SK-N-SH treated with all-trans-retinoic acid at 6 μM for 48 hours (cell line): ENCODE measurements at regions not wholly inside any gene's neighbourhood (a gene's known extent, or its start where the extent isn't known, plus 50 kb on each side); places are given as distances from the start of the nearest gene placed in this dataset.

Experiments
- ATAC-seq: fragments of 200-7000 bp; cut with Tn5 transposase; 3 replicates; pipeline ENCODE4 v1.9.1; 2020; ENCODE audit warnings: mild to moderate bottlenecking, moderate library complexity
- ARNTL ChIP-seq: fragments of 450-650 bp; formaldehyde crosslinking; IDR thresholded peaks from 2 replicates; pipeline ENCODE4 v1.5.0; 2020; ENCODE audit warnings: low read depth, mild to moderate bottlenecking, moderate library complexity, borderline replicate concordance
- BACH2 ChIP-seq: fragments of 250-450 bp; sonication (Bioruptor Pico); IDR thresholded peaks from 2 replicates; pipeline ENCODE4 v1.9.0; 2021; ENCODE audit warnings: mild to moderate bottlenecking, borderline replicate concordance
- CREB5 ChIP-seq: fragments of 250-450 bp; sonication (Bioruptor Pico); IDR thresholded peaks from 2 replicates; pipeline ENCODE4 v1.5.1; 2020; ENCODE audit warnings: low read depth, mild to moderate bottlenecking, moderate library complexity
- CSDC2 ChIP-seq: fragments of 250-450 bp; sonication (Bioruptor Pico); IDR thresholded peaks from 2 replicates; pipeline ENCODE4 v1.5.0; 2020; ENCODE audit warnings: mild to moderate bottlenecking, moderate library complexity
- ESRRG ChIP-seq: fragments of 250-450 bp; sonication (Bioruptor Pico); IDR thresholded peaks from 2 replicates; pipeline ENCODE4 v1.6.1; 2021; ENCODE audit warnings: mild to moderate bottlenecking
- GLIS3 ChIP-seq: fragments of 250-450 bp; sonication (Bioruptor Pico); IDR thresholded peaks from 2 replicates; pipeline ENCODE4 v1.5.0; 2020; ENCODE audit warnings: mild to moderate bottlenecking, moderate library complexity
- OSR1 ChIP-seq: fragments of 250-450 bp; sonication (Bioruptor Pico); IDR thresholded peaks from 2 replicates; pipeline ENCODE4 v1.8.0; 2022; ENCODE audit warnings: moderate library complexity, mild to moderate bottlenecking, inconsistent platforms
- PATZ1 ChIP-seq: fragments of 250-450 bp; sonication (Bioruptor Pico); IDR thresholded peaks from 2 replicates; pipeline ENCODE4 v1.8.0; 2020; ENCODE audit warnings: mild to moderate bottlenecking, moderate library complexity, borderline replicate concordance
- POU6F1 ChIP-seq: fragments of 250-450 bp; sonication (Bioruptor Pico); IDR thresholded peaks from 2 replicates; pipeline ENCODE4 v1.8.0; 2021; ENCODE audit warnings: low read depth, mild to moderate bottlenecking, moderate library complexity, borderline replicate concordance
- PPARA ChIP-seq: fragments of 250-450 bp; sonication (Bioruptor Pico); IDR thresholded peaks from 2 replicates; pipeline ENCODE4 v1.5.0; 2020; ENCODE audit warnings: mild to moderate bottlenecking, borderline replicate concordance
- RARB ChIP-seq: fragments of 250-450 bp; sonication (Bioruptor Pico); IDR thresholded peaks from 2 replicates; pipeline ENCODE4 v1.8.0; 2021; ENCODE audit warnings: mild to moderate bottlenecking, moderate library complexity
- SNAI2 ChIP-seq: fragments of 250-450 bp; sonication (Bioruptor Pico); IDR thresholded peaks from 2 replicates; pipeline ENCODE4 v1.5.0; 2020; ENCODE audit warnings: mild to moderate bottlenecking, moderate library complexity
- TCF4 ChIP-seq: fragments of 250-450 bp; sonication (Bioruptor Pico); IDR thresholded peaks from 2 replicates; pipeline ENCODE4 v1.8.0; 2021; ENCODE audit warnings: mild to moderate bottlenecking, moderate library complexity, borderline replicate concordance
- TOX ChIP-seq: fragments of 250-450 bp; sonication (Bioruptor Pico); IDR thresholded peaks from 2 replicates; pipeline ENCODE4 v1.8.0; 2021; ENCODE audit warnings: mild to moderate bottlenecking, moderate library complexity, borderline replicate concordance
- ZC3H10 ChIP-seq: fragments of 250-450 bp; sonication (Bioruptor Pico); IDR thresholded peaks from 2 replicates; pipeline ENCODE4 v1.5.1; 2021; ENCODE audit warnings: mild to moderate bottlenecking, moderate library complexity
- ZFP3 ChIP-seq: fragments of 250-450 bp; sonication (Bioruptor Pico); IDR thresholded peaks from 2 replicates; pipeline ENCODE4 v1.5.0; 2020; ENCODE audit warnings: mild to moderate bottlenecking, moderate library complexity
- ZFP30 ChIP-seq: fragments of 450-650 bp; formaldehyde crosslinking; IDR thresholded peaks from 2 replicates; pipeline ENCODE4 v1.5.0; 2022; ENCODE audit warnings: mild to moderate bottlenecking, moderate library complexity
- ZNF565 ChIP-seq: fragments of 450-650 bp; formaldehyde crosslinking; conservative IDR thresholded peaks from 2 replicates; pipeline ENCODE4 v1.5.0; 2020; ENCODE audit warnings: low read depth, mild to moderate bottlenecking, moderate library complexity
- ZNF70 ChIP-seq: fragments of 450-650 bp; formaldehyde crosslinking; IDR thresholded peaks from 2 replicates; pipeline ENCODE4 v1.5.0; 2020; ENCODE audit warnings: mild to moderate bottlenecking, moderate library complexity
- TF ChIP-seq, protein P1 (sequence below): fragments of 250-450 bp; sonication (Bioruptor Pico); IDR thresholded peaks from 2 replicates; pipeline ENCODE4 v1.5.0; 2020; ENCODE audit warnings: mild to moderate bottlenecking, moderate library complexity
- TF ChIP-seq, protein P2 (sequence below): fragments of 250-450 bp; sonication (Bioruptor Pico); IDR thresholded peaks from 2 replicates; pipeline ENCODE4 v1.5.1; 2021; ENCODE audit warnings: mild to moderate bottlenecking, moderate library complexity

DNA sequence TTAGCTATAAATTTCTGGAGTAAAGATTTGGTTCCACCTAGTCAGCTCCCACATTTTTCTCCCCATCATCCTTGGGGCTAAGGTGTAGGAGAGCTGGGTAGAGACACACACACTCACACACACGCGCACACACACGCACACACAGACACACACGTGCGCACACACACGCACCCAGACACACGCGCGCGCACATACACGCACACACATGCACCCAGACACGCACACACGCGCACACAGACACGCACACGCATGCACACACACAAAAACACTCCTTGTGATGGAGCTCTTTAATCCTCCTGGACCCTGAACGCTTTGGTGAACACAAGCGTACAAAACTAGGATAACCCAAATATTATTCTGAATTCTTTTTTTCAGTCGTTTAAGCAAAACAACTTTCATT is 253.6 kb downstream of the C16orf95 start:
- TF ChIP-seq ARNTL (CRISPR knock-in tag) (no peak), ZNF70 (no peak), OSR1 (CRISPR knock-in tag) (no peak), CREB5 (CRISPR knock-in tag) (no peak), TOX (CRISPR knock-in tag) (no peak), ESRRG (CRISPR knock-in tag) (no peak), ZFP30 (no peak), BACH2 (CRISPR knock-in tag) (no peak), PATZ1 (CRISPR knock-in tag) (no peak), GLIS3 (CRISPR knock-in tag) (no peak)
- TF ChIP-seq, protein P1, sequence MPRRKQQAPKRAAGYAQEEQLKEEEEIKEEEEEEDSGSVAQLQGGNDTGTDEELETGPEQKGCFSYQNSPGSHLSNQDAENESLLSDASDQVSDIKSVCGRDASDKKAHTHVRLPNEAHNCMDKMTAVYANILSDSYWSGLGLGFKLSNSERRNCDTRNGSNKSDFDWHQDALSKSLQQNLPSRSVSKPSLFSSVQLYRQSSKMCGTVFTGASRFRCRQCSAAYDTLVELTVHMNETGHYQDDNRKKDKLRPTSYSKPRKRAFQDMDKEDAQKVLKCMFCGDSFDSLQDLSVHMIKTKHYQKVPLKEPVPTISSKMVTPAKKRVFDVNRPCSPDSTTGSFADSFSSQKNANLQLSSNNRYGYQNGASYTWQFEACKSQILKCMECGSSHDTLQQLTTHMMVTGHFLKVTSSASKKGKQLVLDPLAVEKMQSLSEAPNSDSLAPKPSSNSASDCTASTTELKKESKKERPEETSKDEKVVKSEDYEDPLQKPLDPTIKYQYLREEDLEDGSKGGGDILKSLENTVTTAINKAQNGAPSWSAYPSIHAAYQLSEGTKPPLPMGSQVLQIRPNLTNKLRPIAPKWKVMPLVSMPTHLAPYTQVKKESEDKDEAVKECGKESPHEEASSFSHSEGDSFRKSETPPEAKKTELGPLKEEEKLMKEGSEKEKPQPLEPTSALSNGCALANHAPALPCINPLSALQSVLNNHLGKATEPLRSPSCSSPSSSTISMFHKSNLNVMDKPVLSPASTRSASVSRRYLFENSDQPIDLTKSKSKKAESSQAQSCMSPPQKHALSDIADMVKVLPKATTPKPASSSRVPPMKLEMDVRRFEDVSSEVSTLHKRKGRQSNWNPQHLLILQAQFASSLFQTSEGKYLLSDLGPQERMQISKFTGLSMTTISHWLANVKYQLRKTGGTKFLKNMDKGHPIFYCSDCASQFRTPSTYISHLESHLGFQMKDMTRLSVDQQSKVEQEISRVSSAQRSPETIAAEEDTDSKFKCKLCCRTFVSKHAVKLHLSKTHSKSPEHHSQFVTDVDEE (CRISPR knock-in tag), result no peak
- TF ChIP-seq, protein P2, sequence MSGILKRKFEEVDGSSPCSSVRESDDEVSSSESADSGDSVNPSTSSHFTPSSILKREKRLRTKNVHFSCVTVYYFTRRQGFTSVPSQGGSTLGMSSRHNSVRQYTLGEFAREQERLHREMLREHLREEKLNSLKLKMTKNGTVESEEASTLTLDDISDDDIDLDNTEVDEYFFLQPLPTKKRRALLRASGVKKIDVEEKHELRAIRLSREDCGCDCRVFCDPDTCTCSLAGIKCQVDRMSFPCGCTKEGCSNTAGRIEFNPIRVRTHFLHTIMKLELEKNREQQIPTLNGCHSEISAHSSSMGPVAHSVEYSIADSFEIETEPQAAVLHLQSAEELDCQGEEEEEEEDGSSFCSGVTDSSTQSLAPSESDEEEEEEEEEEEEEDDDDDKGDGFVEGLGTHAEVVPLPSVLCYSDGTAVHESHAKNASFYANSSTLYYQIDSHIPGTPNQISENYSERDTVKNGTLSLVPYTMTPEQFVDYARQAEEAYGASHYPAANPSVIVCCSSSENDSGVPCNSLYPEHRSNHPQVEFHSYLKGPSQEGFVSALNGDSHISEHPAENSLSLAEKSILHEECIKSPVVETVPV (CRISPR knock-in tag), result no peak
- ATAC-seq, result no peak

- no peak for TF ChIP-seq ARNTL (CRISPR knock-in tag)
- no peak for TF ChIP-seq ZNF70
- no peak for TF ChIP-seq OSR1 (CRISPR knock-in tag)
- TF ChIP-seq ZC3H10 (CRISPR knock-in tag), result no peak
- TF ChIP-seq GLIS3 (CRISPR knock-in tag), result no peak
- no peak for TF ChIP-seq ESRRG (CRISPR knock-in tag)
- TF ChIP-seq POU6F1, result no peak
- TF ChIP-seq CSDC2 (CRISPR knock-in tag), result no peak
- no peak for TF ChIP-seq BACH2 (CRISPR knock-in tag)
- TF ChIP-seq RARB (CRISPR knock-in tag), result no peak
- TF ChIP-seq, protein P2 (CRISPR knock-in tag), result no peak
- no peak for TF ChIP-seq PPARA (CRISPR knock-in tag)
- TF ChIP-seq, protein P1 (CRISPR knock-in tag), result no peak
- no peak for TF ChIP-seq TOX (CRISPR knock-in tag)
- TF ChIP-seq TCF4 (CRISPR knock-in tag), result no peak
- no peak for TF ChIP-seq SNAI2 (CRISPR knock-in tag)
- TF ChIP-seq ZFP3, result no peak
- TF ChIP-seq ZNF565 (CRISPR knock-in tag), result no peak
- TF ChIP-seq CREB5 (CRISPR knock-in tag), result no peak
- TF ChIP-seq ZFP30, result no peak
Observed at GRCh38 chr16:87064731-87065445, 252.3 kb downstream of the C16orf95 start.

More at GRCh38 chr16:87064731-87065445, 252.3 kb downstream of the C16orf95 start:
- no peak for ATAC-seq
